Keratinocyte (primary cell): ENCODE measurements at regions not wholly inside any gene's neighbourhood (a gene's known extent, or its start where the extent isn't known, plus 50 kb on each side); places are given as distances from the start of the nearest gene placed in this dataset.

Experiments used
- DNase-seq: peaks from one replicate; pipeline ENCODE4 v3.0.0-alpha.2; 2011; ENCODE audit warnings: low read depth, missing footprints, low spot score
- FAIRE-seq: peaks from 2 replicates; lab custom pipeline; 2011; peaks lifted over from hg19 to GRCh38; lab: Jason Lieb, UNC
- H2AFZ ChIP-seq: 2 replicates; pipeline ENCODE4 v1.6.0; 2012; ENCODE audit warnings: low read length, control low read depth, inconsistent platforms; ENCODE audit not compliant: control insufficient read depth
- H3K27ac ChIP-seq: 2 replicates; pipeline ENCODE4 v1.5.1; 2011; ENCODE audit warnings: low read length; ENCODE audit not compliant: control insufficient read depth, insufficient read depth
- H3K27me3 ChIP-seq: 3 replicates; pipeline ENCODE4 v1.6.0; 2011; ENCODE audit warnings: low read length; ENCODE audit not compliant: control insufficient read depth, insufficient read depth; ENCODE audit errors: extremely low read depth
- H3K36me3 ChIP-seq, 2 experiments: 2 replicates in 1 of 2; 3 replicates in 1 of 2; pipeline ENCODE4 v1.5.1; 2011; ENCODE audit warnings: low read length in 2 of 2, mild to moderate bottlenecking in 1 of 2; ENCODE audit not compliant: control insufficient read depth in 2 of 2, insufficient read depth in 2 of 2; ENCODE audit errors: extremely low read depth in 1 of 2
- H3K4me1 ChIP-seq: 3 replicates; pipeline ENCODE4 v1.5.1; 2011; ENCODE audit warnings: low read length; ENCODE audit not compliant: control insufficient read depth, insufficient read depth; ENCODE audit errors: extremely low read depth
- H3K4me2 ChIP-seq: 3 replicates; pipeline ENCODE4 v1.6.0; 2011; ENCODE audit warnings: low read depth, low read length; ENCODE audit not compliant: control insufficient read depth, insufficient read depth; ENCODE audit errors: extremely low read depth
- H3K4me3 ChIP-seq, 3 experiments: fragments of 200-600 bp in 1 of 3; sonication (generic) in 1 of 3; 2 replicates in 2 of 3; 3 replicates in 1 of 3; pipeline ENCODE4 v1.5.1; 2011 to 2016; ENCODE audit warnings: low read length in 3 of 3, mild to moderate bottlenecking in 3 of 3, control low read depth in 2 of 3, inconsistent platforms in 1 of 3, low read depth in 1 of 3, mixed read lengths in 1 of 3, mixed run types in 1 of 3, moderate library complexity in 1 of 3; ENCODE audit not compliant: control insufficient read depth in 2 of 3, insufficient read depth in 2 of 3; ENCODE audit errors: extremely low read depth in 1 of 3
- H3K79me2 ChIP-seq: 2 replicates; pipeline ENCODE4 v1.6.0; 2012; ENCODE audit warnings: low read length; ENCODE audit not compliant: control insufficient read depth, insufficient read depth
- H3K9ac ChIP-seq: 3 replicates; pipeline ENCODE4 v1.6.0; 2011; ENCODE audit warnings: low read length; ENCODE audit not compliant: control insufficient read depth, insufficient read depth; ENCODE audit errors: extremely low read depth
- H3K9me1 ChIP-seq: 3 replicates; pipeline ENCODE4 v1.6.0; 2011; ENCODE audit warnings: low read length; ENCODE audit not compliant: control insufficient read depth, insufficient read depth; ENCODE audit errors: extremely low read depth
- H3K9me3 ChIP-seq: 2 replicates; pipeline ENCODE4 v1.5.1; 2012; ENCODE audit warnings: low read depth, low read length; ENCODE audit not compliant: control insufficient read depth
- H4K20me1 ChIP-seq: 3 replicates; pipeline ENCODE4 v1.6.0; 2011; ENCODE audit warnings: low read length; ENCODE audit not compliant: control insufficient read depth, insufficient read depth; ENCODE audit errors: extremely low read depth
- EZH2 ChIP-seq: IDR thresholded peaks from one replicate; pipeline ENCODE4 v1.6.1; 2012; ENCODE audit warnings: inconsistent platforms, mild to moderate bottlenecking, low read length, moderate library complexity
- dilution Hi-C: fragments of 300-500 bp; cut with MboI; formaldehyde crosslinking; loops from one replicate; pipeline ENCODE4 v1.7.0; 2020; ENCODE audit warnings: low sequenced_read_pairs; ENCODE audit not compliant: extremely low pct_ligation_motif_present
- TF ChIP-seq, protein P1 (sequence below), 3 experiments: IDR thresholded peaks in 1 of 3; conservative IDR thresholded peaks in 1 of 3; optimal IDR thresholded peaks in 1 of 3; 2 replicates in 2 of 3; 3 replicates in 1 of 3; pipeline versions ENCODE3 to v1.5.1; 2011; ENCODE audit warnings: low read length in 3 of 3, mild to moderate bottlenecking in 3 of 3, moderate library complexity in 2 of 3, control low read depth in 1 of 3, inconsistent platforms in 1 of 3; ENCODE audit not compliant: insufficient read depth in 2 of 3; ENCODE audit errors: extremely low read depth in 1 of 3

DNA sequence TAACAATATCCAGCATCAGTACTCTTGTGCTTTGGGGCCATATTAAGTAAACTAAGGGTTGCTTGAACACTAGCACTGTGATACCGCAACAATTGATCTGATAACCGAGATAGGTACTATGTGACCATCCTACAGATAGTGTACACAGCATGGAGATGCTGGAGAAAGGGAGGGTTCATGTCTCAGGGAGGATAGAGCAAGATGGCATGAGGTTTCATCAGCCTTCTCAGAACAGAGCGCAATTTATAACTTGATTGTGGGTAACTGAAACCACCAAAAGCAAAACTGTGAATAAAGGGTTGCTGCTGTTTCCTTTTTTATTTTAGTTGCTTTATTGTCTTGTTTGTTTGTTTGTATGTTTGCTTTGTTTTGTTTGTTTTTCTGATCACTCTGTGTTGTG, 1449.7 kb downstream of the PCDH7 start:
- H3K9me1 ChIP-seq, result no peaks in the 10 kb centered on the region
- DNase-seq (no peak), FAIRE-seq (peak; percentile 57)
- no peak overlapping the region for H3K9ac ChIP-seq
- H3K27me3 ChIP-seq, result no peaks in the 10 kb centered on the region
- no peaks in the 10 kb centered on the region for H3K9me3 ChIP-seq
- H3K4me3 ChIP-seq, result no peak overlapping the region
- TF ChIP-seq EZH2, result no peak
- TF ChIP-seq, protein P1, sequence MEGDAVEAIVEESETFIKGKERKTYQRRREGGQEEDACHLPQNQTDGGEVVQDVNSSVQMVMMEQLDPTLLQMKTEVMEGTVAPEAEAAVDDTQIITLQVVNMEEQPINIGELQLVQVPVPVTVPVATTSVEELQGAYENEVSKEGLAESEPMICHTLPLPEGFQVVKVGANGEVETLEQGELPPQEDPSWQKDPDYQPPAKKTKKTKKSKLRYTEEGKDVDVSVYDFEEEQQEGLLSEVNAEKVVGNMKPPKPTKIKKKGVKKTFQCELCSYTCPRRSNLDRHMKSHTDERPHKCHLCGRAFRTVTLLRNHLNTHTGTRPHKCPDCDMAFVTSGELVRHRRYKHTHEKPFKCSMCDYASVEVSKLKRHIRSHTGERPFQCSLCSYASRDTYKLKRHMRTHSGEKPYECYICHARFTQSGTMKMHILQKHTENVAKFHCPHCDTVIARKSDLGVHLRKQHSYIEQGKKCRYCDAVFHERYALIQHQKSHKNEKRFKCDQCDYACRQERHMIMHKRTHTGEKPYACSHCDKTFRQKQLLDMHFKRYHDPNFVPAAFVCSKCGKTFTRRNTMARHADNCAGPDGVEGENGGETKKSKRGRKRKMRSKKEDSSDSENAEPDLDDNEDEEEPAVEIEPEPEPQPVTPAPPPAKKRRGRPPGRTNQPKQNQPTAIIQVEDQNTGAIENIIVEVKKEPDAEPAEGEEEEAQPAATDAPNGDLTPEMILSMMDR (optimal IDR thresholded peaks at IDR 0.05 in 1 of 3, IDR thresholded peaks at IDR 0.05 in 1 of 3, conservative IDR thresholded peaks at IDR 0.05 in 1 of 3; ENCODE audit: extremely low read depth in 1 of 3, insufficient read depth in 2 of 3, low read length in 3 of 3), result no peak
- H3K36me3 ChIP-seq, result no peaks in the 10 kb centered on the region
- dilution Hi-C loops, result no loop called here
- no peaks in the 10 kb centered on the region for H4K20me1 ChIP-seq
- no peak overlapping the region for H3K27ac ChIP-seq
- H2AFZ ChIP-seq, result no peak overlapping the region
- H3K4me2 ChIP-seq, result no peak overlapping the region
- H3K79me2 ChIP-seq, result no peaks in the 10 kb centered on the region
- peaks cover 6% of the 10 kb centered on the region for H3K4me1 ChIP-seq

DNA sequence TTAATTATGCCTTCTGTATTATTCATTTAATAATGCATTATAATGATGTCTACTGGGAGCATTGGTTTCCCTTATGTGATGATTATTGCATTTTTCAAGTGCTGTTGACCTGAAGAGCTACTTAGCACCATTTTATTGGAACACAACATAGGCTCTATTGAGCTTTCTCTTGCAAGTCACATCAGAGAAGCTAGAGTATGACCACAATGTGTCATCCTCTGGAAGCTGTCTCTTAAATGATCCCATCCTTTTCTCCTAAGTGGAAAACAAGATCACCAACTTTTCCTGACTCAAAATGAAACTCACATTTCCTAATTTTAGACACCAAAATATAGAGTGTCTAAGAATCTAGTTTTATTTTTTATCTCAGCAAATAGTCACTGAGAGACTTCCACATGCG, 1451.9 kb downstream of the PCDH7 start:
- dilution Hi-C loops, result no loop called here
- Histone ChIP-seq H3K9ac (no peak overlapping the region), H4K20me1 (no peaks in the 10 kb centered on the region), H3K27me3 (no peaks in the 10 kb centered on the region), H3K4me1 (peaks cover 10% of the 10 kb centered on the region), H2AFZ (peak overlapping the region; percentile 6), H3K9me1 (no peaks in the 10 kb centered on the region), H3K9me3 (no peaks in the 10 kb centered on the region), H3K27ac (peak overlapping the region; percentile 27), H3K79me2 (no peaks in the 10 kb centered on the region), H3K4me3 (no peak overlapping the region), H3K4me2 (no peak overlapping the region), H3K36me3 (no peaks in the 10 kb centered on the region)
- no peak for TF ChIP-seq EZH2
- TF ChIP-seq, protein P1 (optimal IDR thresholded peaks at IDR 0.05 in 1 of 3, IDR thresholded peaks at IDR 0.05 in 1 of 3, conservative IDR thresholded peaks at IDR 0.05 in 1 of 3; ENCODE audit: extremely low read depth in 1 of 3, insufficient read depth in 2 of 3, low read length in 3 of 3), result no peak
- FAIRE-seq, result peak; percentile 43
- DNase-seq, result no peak
